HG02623 (cell line): ENCODE measurements at regions not wholly inside any gene's neighbourhood (a gene's known extent, or its start where the extent isn't known, plus 50 kb on each side); places are given as distances from the start of the nearest gene placed in this dataset.
"Not testable (repeated sequence)": the region's sequence is repeated elsewhere in the genome, so short reads cannot be mapped to it uniquely, and the experiment has no call there.

Experiments
- ATAC-seq: cut with Tn5 transposase; IDR thresholded peaks from one replicate; pipeline ENCODE4 v1.9.1; 2021; ENCODE audit warnings: moderate library complexity; ENCODE audit not compliant: unreplicated experiment

DNA sequence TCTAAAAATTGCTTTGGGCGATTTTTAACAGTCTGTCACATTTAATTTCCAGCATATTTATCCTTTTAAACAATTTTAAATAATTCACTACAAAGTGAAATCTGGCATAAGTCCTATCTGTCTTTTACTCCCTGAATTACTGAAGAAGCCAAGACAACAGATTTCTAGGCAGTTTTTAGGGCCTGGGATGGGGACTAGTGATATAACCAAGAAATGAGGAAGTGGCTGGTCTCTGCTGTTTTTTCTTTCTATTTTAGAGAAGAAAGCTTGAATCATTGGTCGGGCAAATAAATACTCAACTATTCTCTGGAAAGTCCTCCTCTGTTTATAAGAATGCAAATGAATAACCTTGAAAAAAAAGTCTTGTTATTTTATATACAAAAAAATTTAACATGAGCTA is 79.7 kb upstream of the SSBP2 start:
- ATAC-seq: no peak

DNA sequence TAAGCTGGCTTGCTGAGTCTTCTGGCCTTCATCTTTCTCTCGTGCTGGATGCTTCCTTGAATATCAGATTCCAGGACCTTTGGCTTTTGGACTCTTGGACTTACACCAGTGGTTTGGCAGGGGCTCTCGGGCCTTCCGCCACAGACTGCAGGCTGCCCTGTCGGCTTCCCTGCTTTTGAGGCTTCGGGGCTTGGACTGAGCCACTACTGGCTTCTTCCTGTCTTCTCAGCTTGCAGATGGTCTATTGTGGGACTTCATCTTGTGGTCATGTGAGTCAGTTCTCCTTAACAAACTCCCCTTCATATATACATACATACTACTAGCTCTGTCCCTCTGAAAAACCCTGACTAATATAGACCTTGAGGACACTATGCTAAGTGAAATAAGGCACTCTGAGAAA is 78.3 kb upstream of the SSBP2 start:
- no peak for ATAC-seq

DNA sequence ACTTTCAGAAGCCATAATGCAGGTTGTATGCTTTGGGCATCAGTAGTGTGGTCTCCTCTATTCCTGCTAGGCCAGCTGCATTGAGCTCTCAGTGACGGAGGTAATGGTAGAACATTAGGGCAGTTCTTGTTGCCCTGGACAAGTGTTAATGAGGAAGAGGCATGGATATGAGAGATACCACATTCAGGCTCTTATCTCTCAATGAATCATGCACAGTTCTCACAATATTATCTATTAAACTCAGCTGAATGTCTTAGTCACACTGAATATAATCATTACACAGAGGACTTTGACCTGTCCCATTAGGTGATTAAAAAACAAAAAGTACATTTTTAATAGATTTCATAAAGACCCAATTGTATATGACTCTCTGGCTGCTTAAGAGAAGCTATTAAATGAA is 76.6 kb upstream of the SSBP2 start:
- no peak for ATAC-seq

DNA sequence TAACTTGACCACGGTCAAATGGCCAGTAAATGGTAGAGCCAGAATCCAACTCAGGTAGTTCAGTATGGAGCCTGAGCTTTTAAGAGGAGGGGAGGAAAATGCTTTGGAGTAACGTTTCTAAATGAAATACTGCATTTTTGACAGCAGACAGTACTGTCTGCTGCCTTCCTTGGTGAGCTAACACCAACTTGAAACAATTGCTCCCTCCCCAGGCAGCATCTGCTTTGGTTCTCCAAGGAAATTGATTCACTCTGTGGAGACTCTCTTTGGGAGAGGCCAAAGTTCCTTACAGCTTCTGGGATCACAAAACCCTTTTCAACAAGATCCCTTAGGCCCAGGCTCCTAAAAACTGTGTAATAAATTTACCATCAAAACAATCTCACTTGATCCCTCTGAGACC is 75.2 kb upstream of the SSBP2 start:
- ATAC-seq: no peak

DNA sequence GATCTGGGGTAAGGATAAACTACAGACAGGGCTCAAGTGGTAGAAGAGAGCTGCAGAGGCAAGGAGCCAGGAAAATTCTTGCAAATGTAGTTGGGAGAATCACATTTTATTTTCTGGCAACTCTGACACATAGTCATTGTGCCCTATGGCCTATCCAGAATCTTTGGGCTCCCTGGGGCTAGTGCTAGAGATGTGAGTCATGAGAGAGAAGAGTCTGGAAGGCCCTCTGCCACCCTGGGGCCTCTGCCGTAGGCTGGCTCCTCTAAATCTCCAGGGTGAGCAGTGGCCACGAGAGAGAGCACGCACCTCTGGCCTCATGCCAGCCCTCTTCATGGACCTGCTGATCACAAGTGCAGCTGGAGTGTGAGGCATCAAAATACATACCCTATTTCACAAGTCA is 74.3 kb upstream of the SSBP2 start:
- no peak for ATAC-seq

DNA sequence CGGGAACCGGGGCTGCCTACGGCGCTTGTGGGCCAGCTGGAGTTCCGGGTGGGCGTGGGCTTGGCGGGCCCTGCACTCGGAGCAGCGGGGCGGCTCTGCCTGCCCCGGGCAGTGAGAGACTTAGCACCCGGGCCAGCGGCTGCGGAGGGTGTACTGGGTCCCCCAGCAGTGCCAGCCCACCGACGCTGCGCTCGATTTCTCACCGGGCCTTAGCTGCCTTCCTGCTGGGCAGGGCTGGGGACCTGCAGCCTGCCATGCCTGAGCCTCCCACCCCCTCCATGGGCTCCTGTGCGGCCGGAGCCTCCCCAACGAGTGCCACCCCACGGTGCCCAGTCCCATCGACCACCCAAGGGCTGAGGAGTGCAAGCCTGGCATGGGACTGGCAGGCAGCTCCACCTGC is 72.8 kb upstream of the SSBP2 start:
- not testable (repeated sequence) for ATAC-seq

DNA sequence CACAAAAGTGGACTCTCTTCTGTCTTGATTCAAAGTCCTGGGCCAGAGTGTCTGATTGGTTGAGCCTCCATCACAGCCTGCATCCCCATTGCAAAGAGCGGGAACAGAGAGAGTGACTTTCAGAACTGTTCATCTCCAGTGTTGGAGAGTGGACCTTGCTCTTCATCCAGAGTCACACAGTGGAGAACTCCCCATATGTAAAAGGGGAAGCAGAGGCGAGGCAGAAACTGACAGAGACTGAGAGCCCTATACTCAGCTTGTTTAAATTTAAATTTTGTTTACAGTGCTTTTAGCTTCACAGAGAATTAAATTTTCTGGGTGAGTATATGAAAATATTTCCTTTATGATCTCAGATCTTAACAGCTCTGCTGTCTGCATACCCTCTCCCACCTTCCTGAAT is 70.0 kb upstream of the SSBP2 start:
- no peak for ATAC-seq

DNA sequence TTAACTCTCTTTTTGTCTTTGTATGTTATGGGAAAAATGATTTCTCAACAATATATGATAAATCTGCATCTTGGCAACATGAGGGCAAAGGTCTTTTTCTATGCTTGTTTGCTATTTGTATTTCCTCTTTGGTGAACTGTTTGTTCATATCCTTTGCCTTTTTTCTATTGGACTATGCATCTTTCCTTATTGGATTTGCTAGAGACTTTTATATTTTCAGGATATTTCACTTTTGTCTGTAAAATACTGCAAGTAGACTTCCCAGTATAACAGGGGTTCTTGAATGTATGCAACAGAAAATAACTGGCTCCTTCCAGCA is 69.4 kb upstream of the SSBP2 start:
- no peak for ATAC-seq

DNA sequence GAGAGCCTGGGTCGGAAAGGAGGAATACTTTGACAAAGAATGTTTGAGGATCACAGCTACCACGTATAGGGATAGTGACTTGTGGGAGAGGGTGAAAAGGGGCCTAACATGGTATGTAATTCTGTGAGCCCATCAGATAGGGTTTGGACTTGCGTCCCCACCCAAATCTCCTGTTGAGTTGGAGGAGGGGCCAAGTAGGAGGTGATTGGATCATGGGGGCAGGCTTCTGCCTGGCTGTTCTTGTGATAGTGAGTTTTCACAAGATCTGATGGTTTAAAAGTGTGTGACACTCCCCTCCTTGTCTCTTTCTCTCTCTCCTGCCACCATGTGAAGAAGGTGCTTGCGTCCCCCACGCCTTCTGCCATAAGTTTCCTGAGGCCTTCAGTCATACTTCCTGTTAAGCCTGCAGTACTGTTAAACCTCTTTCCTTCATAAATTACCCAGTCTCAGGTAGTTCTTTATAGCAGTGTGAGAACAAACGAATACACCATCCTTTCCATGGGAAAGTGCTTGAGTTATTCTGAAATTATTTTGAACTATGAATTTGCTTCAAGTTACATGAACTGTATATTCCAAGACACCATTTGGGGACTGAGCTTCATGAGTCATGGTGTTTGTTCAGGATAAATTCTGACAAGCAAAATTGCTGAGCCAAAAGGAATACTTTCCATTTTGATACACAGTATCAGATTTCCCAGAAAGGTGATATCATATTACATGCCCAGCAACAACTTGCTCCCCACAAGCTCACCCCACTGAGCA is 68.8 kb upstream of the SSBP2 start:
- ATAC-seq: no peak

DNA sequence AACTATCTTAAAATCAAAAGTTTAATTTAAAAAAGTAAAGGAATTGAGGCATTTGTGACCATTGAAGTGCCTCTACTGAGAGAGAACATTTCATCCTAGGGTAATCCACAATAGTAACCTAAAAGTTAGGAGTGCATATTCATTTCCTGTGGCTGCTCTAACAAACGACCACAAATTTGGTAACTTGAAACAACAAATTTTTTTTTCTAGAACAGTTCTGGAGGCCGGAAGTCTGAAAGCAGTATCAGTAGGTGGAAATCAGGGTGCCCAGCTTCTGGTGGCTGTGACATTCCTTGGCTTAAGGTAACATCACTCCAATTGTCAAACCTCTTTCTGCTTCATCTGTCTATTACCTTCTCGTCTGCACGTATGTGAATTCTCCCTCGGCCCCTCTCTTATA is 67.1 kb upstream of the SSBP2 start:
- ATAC-seq: no peak

DNA sequence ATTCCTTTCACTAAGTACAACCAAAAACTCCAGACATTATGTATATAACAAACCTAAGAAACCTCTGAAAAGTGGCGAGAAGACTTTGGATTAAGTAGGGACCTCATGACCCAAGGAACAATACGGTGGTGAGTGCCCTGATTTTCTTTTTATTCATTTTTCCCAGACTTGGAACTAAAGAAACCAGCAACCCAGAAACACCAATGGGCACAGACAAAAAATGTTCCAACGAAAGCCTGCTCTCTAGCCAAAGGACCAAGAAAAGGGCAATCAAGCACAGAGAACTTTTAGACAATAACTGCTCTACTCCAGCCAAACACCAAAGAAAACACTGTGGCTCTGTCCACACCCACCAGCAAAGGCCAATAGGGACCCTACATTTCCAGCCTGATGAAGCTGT is 66.2 kb upstream of the SSBP2 start:
- ATAC-seq: no peak

DNA sequence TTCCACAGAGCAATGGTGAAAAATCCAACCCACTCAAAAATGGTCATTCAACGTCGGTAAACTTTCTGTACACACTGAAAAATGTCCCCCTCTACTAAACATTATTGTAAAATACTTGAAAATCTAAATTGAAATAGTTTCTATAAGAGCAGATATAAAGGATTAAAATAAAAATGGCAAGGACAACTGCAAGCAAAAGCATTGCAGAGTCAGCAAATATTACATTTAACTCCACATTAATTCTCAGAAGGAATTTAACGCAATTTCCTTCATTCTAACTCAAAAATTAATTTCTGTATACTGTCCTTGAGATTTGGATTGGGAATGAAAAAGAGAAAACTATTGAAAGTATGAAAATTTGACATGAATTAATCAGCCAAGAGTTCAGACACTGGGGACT is 64.4 kb upstream of the SSBP2 start:
- ATAC-seq: no peak

DNA sequence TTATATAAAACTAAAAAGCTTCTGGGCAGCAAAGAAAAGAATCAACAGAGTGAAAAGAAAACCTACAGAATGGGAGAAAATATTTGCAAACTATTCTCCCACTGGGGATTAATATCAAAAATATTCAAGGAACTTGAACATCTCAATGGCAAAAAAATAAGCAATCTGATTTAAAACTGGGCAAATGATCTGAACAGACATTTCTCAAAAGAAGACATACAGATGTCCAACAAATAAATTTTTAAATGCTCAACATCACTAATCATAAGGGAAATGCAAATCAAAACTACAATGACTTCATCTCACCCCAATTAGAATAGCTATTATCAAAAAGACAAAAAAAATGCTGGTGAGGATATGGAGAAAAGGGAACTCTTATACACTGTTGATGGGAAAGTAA is 57.2 kb upstream of the SSBP2 start:
- no peak for ATAC-seq

DNA sequence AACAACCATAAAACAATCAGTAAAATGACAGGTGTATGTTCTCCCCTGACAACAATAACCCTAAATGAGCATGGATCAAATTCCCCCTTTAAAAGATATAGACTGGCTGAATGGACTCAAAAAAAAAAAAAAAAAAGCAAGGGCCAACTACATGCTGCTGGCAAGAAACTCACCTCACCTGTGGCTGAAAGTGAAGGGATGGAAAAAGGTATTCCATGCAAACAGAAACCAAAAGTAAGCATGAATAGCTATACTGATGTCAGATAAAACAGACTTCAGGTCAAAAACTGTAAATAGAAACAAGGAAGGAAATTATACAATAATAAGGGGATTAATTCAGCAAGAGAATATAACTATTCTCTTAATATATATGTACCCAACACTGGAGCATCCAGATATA is 54.2 kb upstream of the SSBP2 start:
- no peak for ATAC-seq

DNA sequence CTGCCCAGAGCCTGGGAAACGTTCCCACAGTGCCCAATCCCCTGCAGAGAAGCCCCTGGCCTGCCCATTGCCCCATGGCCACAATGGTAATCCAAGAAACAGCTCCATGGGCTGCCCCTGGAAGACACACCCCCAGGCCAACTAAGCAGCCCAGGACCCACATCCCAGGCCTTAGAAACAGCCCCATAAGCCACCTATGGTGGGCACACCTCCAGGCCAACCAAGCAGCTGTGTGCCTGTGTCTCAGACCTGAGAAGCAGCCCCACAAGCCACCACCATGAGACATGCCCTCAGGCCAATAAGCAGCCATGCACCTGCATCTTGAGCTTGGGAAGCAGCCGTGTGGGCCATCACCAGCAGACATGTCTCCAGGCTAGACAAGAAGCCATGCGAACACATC is 52.9 kb upstream of the SSBP2 start:
- ATAC-seq: no peak

DNA sequence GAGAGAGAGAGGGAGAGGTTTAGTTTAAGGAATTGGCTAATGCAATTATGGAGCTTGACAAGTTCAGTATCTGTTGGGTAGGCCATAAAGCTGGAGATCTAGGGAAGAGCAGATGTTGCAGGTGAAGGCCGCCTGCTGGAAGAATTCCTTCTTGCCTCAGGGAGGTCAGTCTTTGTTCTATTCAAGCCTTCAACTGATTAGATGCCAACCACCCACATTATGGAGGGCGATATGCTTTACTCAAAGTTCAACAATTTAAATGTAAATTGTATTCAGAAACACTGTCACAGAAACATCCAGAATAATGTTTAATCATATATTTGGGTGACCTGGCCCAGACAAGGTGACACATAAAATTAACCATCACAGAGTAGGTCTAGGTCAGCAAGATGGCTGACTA is 51.7 kb upstream of the SSBP2 start:
- no peak for ATAC-seq

DNA sequence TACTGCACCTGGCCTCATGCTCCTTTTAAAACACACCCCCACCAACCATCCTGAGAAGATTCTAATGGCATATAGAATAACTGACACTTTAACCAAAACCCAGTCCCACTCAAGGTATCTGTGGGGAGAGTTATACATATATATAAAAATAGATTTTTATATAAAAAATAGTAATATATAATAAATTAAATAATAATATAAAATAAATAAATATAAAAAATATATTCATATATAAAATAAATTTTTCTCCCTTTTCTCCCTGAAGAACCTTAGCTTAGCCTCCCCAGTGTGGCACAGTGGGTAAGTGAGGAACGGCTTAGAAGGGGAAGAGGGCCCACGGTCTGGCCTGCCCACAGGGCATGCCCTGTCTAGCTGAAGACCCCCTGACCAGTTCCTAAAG is 51.1 kb upstream of the SSBP2 start:
- no peak for ATAC-seq

DNA sequence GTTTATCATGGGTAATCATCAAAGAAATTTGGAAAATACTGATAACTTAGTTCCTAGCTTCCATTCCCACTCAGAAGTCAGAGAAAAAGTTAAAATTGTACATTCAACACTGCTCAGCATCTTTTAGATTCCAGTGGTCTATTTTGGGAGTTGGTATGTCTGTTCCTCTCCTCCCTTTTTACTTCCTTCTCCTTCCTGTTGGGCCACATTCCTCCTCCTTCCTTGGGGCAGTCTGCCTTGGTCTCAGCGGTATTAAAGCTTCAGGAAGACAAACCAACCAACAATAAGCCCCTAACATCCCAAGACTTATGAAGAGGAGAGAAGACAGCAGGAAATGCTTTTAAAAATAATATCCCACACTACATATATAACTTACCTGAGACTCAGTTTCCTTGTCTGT is 49.9 kb upstream of the SSBP2 start:
- ATAC-seq: no peak
